Activated T-cell treated with anti-CD3 and anti-CD28 coated beads, Interleukin-2, amount 50 U/mL, for 4 hours (primary cell): ENCODE measurements at regions not wholly inside any gene's neighbourhood (a gene's known extent, or its start where the extent isn't known, plus 50 kb on each side); places are given as distances from the start of the nearest gene placed in this dataset.

Experiments used
- ATAC-seq, 2 donors: fragments of 200-7000 bp; cut with Tn5 transposase; one replicate each; pipeline ENCODE4 v1.10.0; 2021
- DNase-seq: peaks from one replicate; pipeline ENCODE4 v3.0.0-alpha.2; 2020
- H3K27me3 Mint-ChIP-seq: one replicate; pipeline ENCODE4 v1.8.0; 2021; ENCODE audit warnings: low read depth, mixed read lengths
- H3K36me3 Mint-ChIP-seq: one replicate; pipeline ENCODE4 v1.8.0; 2022; ENCODE audit warnings: mixed read lengths; ENCODE audit not compliant: insufficient read depth
- H3K4me1 Mint-ChIP-seq: one replicate; pipeline ENCODE4 v1.8.0; 2021; ENCODE audit warnings: low read depth, mixed read lengths
- H3K4me3 Mint-ChIP-seq: one replicate; pipeline ENCODE4 v1.8.0; 2021; ENCODE audit warnings: mild to moderate bottlenecking, moderate library complexity, mixed read lengths
- H3K9me3 Mint-ChIP-seq: one replicate; pipeline ENCODE4 v1.8.0; 2021; ENCODE audit warnings: mixed read lengths

GRCh38 chr6:169843110-169843509, 91.7 kb downstream of the ERMARD start:
- DNase-seq (no peak), ATAC-seq (no peak)
- Mint-ChIP-seq H3K4me3 (no peak overlapping the region), H3K27me3 (peaks cover 6% of the 10 kb centered on the region), H3K9me3 (no peaks in the 10 kb centered on the region), H3K4me1 (no peaks in the 10 kb centered on the region), H3K36me3 (no peaks in the 10 kb centered on the region)

DNA sequence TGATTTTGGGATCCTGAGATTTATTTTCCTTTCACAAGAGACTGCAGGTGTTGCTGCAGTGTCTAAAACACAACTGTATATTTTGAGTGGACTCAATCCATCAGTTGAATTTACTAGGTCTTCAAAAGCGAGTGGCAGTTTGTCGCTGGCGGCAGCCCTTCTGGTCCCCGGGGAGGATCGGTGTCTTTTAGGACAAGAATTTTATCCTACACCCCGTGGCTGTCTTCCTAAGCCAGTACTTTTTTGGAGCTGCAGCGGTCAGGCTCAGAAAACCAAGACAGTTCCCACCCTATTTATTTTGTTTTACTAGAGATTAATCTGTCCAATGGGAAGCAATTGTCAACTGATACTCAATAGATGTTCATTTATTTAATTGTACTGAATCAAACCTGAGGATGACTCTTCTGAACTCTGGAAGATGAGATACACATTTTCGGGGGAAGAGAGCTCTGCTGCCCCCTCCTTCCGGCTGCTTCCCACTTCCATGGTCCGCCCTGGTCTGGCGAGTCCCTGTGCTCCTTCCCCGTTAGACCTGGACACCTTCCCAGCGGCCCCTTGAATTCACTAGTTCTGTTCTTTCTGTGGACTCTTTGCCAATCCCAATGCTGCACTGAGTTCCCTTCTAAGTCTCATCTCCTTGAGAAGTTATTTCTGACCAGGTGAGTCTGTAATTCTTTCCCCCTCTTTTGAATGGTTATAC, 90.6 kb downstream of the ERMARD start:
- H3K4me1 Mint-ChIP-seq: no peaks in the 10 kb centered on the region
- DNase-seq: no peak
- peaks cover 4% of the 10 kb centered on the region for H3K27me3 Mint-ChIP-seq
- H3K9me3 Mint-ChIP-seq: no peaks in the 10 kb centered on the region
- H3K4me3 Mint-ChIP-seq: no peak overlapping the region
- no peaks in the 10 kb centered on the region for H3K36me3 Mint-ChIP-seq
- no peak for ATAC-seq

GRCh38 chr6:169841251-169841650, 89.8 kb downstream of the ERMARD start:
- no peaks in the 10 kb centered on the region for H3K4me1 Mint-ChIP-seq
- H3K36me3 Mint-ChIP-seq: no peaks in the 10 kb centered on the region
- no peak overlapping the region for H3K4me3 Mint-ChIP-seq
- no peaks in the 10 kb centered on the region for H3K9me3 Mint-ChIP-seq
- H3K27me3 Mint-ChIP-seq: peaks cover 4% of the 10 kb centered on the region
- ATAC-seq (no peak), DNase-seq (no peak)

DNA sequence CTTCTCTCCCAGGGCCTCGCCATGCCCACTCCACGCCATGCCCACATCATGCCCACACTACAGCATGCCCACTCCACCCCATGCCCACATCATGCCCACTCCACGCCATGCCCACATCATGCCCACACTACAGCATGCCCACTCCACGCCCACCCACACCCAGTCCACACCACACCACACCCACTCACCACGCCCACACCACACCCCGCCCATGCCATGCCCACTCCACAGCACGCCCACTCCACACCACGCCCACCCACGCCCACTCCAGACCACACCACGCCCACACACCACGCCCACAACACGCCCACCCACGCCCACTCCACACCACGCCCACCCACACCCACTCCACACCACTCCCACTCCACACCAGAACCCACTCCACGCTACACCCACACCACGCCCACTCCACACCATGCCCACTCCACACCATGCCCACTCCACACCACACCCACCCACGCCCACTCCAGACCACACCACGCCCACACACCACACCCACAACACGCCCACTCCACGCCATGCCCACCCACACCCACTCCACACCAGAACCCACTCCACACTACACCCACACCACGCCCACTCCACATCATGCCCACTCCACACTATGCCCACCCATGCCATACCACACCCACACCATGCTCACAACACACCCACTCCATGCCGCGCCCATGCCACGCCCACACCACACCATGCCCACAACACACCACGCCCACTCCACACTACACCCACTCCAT, 88.6 kb downstream of the ERMARD start:
- Mint-ChIP-seq H3K9me3 (no peaks in the 10 kb centered on the region), H3K4me1 (no peaks in the 10 kb centered on the region), H3K36me3 (no peaks in the 10 kb centered on the region), H3K4me3 (no peak overlapping the region), H3K27me3 (peaks cover 8% of the 10 kb centered on the region)
- DNase-seq (no peak), ATAC-seq (no peak)

DNA sequence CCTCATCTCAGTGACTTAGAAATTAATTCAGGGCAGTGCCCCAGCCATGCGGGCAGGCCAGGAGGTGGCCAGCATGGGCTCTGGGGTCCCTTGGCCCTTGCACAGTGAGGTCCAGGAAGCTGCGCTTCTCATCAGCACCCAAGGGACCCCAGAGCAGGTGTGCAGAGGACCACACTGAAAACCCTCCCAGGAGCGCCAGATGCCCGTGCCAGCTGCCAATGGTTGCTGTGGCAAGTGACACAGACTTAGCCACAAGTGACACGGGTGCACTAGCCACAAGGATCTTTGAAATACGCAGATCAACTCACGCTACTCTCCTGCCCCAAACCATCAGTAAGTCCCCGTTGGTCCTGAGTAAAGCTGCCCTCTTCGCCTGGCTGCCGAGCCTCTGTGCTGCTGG, 88.1 kb downstream of the ERMARD start:
- no peaks in the 10 kb centered on the region for H3K4me1 Mint-ChIP-seq

DNA sequence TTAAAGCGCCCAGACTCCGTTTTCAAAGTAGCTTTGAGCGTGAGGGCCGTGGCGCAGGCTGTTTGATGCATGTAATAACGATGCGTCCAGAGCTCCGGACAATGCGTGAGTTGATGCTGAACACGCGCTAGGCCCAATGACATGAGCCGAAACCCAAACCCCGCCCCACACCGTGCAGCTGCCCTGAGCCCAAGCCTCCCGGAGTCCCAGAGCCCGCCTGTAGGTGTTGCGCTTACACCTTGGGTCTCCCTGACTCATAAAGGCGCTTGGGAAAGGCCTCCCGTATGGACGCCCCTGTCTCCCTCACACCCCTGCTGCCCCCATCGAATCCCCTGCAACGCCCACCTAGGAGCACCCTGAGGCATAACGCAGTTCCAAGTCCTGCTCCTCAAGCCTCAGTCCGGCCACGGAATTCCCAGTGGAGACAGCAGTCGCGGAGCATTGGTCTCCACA, 87.6 kb downstream of the ERMARD start:
- Mint-ChIP-seq H3K4me1 (no peaks in the 10 kb centered on the region), H3K36me3 (no peaks in the 10 kb centered on the region), H3K4me3 (no peak overlapping the region)

More for the DNA sequence above, 88.1 kb downstream of the ERMARD start:
- Mint-ChIP-seq H3K4me3 (no peak overlapping the region), H3K9me3 (no peaks in the 10 kb centered on the region), H3K36me3 (no peaks in the 10 kb centered on the region), H3K27me3 (peaks cover 8% of the 10 kb centered on the region)
- ATAC-seq: no peak
- no peak for DNase-seq

GRCh38 chr6:169838346-169839028, 87.1 kb downstream of the ERMARD start:
- Mint-ChIP-seq H3K36me3 (no peaks in the 10 kb centered on the region), H3K4me1 (no peaks in the 10 kb centered on the region), H3K4me3 (no peak overlapping the region), H3K27me3 (peaks cover 15% of the 10 kb centered on the region), H3K9me3 (no peaks in the 10 kb centered on the region)
- ATAC-seq (no peak), DNase-seq (no peak)

More for the DNA sequence above, 87.6 kb downstream of the ERMARD start:
- Mint-ChIP-seq H3K27me3 (peaks cover 10% of the 10 kb centered on the region), H3K9me3 (no peaks in the 10 kb centered on the region)
- ATAC-seq (no peak), DNase-seq (no peak)

DNA sequence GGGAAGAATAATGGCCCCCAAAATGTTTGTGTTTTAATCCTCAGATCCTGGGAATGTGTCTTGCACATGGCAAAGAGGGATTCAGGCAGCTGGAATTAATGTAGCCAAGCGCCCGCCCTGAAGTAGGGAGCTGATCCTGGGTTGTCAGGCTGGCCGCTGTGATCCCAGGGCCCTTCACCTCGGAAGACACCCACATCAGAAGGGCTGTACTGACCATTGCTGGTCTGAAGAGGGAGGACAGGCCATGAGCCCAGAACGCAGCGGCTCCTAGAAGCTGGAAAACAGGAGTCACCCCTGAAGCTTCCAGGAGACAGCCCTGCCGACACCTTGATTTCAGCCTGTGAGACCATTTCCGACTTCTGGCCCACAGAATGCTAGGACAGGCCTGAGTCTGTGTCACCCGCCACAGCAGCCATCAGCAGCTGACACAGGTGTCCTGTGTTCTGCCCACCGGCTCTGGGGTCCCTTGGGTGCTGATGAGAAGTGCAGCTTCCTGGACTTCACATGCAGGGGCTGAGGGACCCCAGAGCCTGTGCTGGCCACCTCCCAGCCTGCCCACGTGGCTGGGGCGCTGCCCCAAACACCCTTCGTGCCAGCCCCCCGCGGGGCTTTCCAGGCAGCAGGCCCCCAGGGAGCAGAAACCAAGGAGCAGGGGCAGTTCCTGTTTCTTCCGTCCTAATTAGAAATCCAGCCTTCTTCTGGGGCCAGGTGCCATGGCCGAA, 86.3 kb downstream of the ERMARD start:
- no peak overlapping the region for H3K4me3 Mint-ChIP-seq
- DNase-seq (no peak), ATAC-seq (no peak)
- H3K36me3 Mint-ChIP-seq: no peaks in the 10 kb centered on the region
- no peaks in the 10 kb centered on the region for H3K9me3 Mint-ChIP-seq
- H3K27me3 Mint-ChIP-seq: peaks cover 18% of the 10 kb centered on the region
- H3K4me1 Mint-ChIP-seq: no peaks in the 10 kb centered on the region

GRCh38 chr6:169833258-169833794, 81.9 kb downstream of the ERMARD start:
- peaks cover 1% of the 10 kb centered on the region for H3K4me1 Mint-ChIP-seq
- H3K9me3 Mint-ChIP-seq: no peaks in the 10 kb centered on the region
- no peaks in the 10 kb centered on the region for H3K36me3 Mint-ChIP-seq
- no peak for ATAC-seq
- H3K4me3 Mint-ChIP-seq: no peak overlapping the region
- peaks cover 28% of the 10 kb centered on the region for H3K27me3 Mint-ChIP-seq
- DNase-seq: no peak

- Mint-ChIP-seq H3K27me3 (peaks cover 30% of the 10 kb centered on the region), H3K4me3 (no peak overlapping the region), H3K4me1 (peaks cover 1% of the 10 kb centered on the region), H3K9me3 (no peaks in the 10 kb centered on the region), H3K36me3 (no peaks in the 10 kb centered on the region)
- ATAC-seq (no peak), DNase-seq (no peak)
Observed at GRCh38 chr6:169832247-169832948, 81.0 kb downstream of the ERMARD start.

GRCh38 chr6:169831450-169832246, 80.2 kb downstream of the ERMARD start:
- H3K27me3 Mint-ChIP-seq: peaks cover 37% of the 10 kb centered on the region
- H3K9me3 Mint-ChIP-seq: peaks cover 4% of the 10 kb centered on the region

More at GRCh38 chr6:169831450-169832246, 80.2 kb downstream of the ERMARD start:
- Mint-ChIP-seq H3K36me3 (no peaks in the 10 kb centered on the region), H3K4me1 (peaks cover 1% of the 10 kb centered on the region), H3K4me3 (no peak overlapping the region)
- peak; percentile 65 for DNase-seq
- ATAC-seq: peak; percentile 73 to 77
